ENCODE measurements at regions not wholly inside any gene's neighbourhood (a gene's known extent, or its start where the extent isn't known, plus 50 kb on each side); places are given as distances from the start of the nearest gene placed in this dataset.
A peak's percentile ranks its signal among the peaks of the same experiment; 100 is the strongest.

GRCh38 chr10:28977518-28977917 lies 300.2 kb downstream of the BAMBI start:
- TF ChIP-seq, protein P1, sequence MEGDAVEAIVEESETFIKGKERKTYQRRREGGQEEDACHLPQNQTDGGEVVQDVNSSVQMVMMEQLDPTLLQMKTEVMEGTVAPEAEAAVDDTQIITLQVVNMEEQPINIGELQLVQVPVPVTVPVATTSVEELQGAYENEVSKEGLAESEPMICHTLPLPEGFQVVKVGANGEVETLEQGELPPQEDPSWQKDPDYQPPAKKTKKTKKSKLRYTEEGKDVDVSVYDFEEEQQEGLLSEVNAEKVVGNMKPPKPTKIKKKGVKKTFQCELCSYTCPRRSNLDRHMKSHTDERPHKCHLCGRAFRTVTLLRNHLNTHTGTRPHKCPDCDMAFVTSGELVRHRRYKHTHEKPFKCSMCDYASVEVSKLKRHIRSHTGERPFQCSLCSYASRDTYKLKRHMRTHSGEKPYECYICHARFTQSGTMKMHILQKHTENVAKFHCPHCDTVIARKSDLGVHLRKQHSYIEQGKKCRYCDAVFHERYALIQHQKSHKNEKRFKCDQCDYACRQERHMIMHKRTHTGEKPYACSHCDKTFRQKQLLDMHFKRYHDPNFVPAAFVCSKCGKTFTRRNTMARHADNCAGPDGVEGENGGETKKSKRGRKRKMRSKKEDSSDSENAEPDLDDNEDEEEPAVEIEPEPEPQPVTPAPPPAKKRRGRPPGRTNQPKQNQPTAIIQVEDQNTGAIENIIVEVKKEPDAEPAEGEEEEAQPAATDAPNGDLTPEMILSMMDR (conservative IDR thresholded peaks at IDR 0.05; ENCODE audit: low read depth, low read length), result no peak
- no peak for DNase-seq (ENCODE audit: low read depth)
- no peak overlapping the region for H3K4me3 ChIP-seq (ENCODE audit: low read depth, low read length)

GRCh38 chr10:28980264-28980663 lies 302.9 kb downstream of the BAMBI start:
- no peak overlapping the region for H3K4me3 ChIP-seq (ENCODE audit: low read depth, low read length)
- no peak for DNase-seq (ENCODE audit: low read depth)
- TF ChIP-seq, protein P1 (conservative IDR thresholded peaks at IDR 0.05; ENCODE audit: low read depth, low read length), result no peak

- H3K4me3 ChIP-seq (ENCODE audit: low read depth, low read length), result no peak overlapping the region
- TF ChIP-seq, protein P1 (conservative IDR thresholded peaks at IDR 0.05; ENCODE audit: low read depth, low read length), result no peak
- no peak for DNase-seq (ENCODE audit: low read depth)
Measured at GRCh38 chr10:28981007-28981406, 303.7 kb downstream of the BAMBI start.

- no peak overlapping the region for H3K4me3 ChIP-seq (ENCODE audit: low read depth, low read length)
- TF ChIP-seq, protein P1 (conservative IDR thresholded peaks at IDR 0.05; ENCODE audit: low read depth, low read length), result no peak
- DNase-seq (ENCODE audit: low read depth), result no peak
Measured at GRCh38 chr10:28982974-28983373, 305.7 kb downstream of the BAMBI start.

- no peak for DNase-seq (ENCODE audit: low read depth)
- TF ChIP-seq, protein P1 (conservative IDR thresholded peaks at IDR 0.05; ENCODE audit: low read depth, low read length), result no peak
- no peak overlapping the region for H3K4me3 ChIP-seq (ENCODE audit: low read depth, low read length)
Measured at GRCh38 chr10:28983799-28984198, 305.1 kb upstream of the LYZL1 start.

DNA sequence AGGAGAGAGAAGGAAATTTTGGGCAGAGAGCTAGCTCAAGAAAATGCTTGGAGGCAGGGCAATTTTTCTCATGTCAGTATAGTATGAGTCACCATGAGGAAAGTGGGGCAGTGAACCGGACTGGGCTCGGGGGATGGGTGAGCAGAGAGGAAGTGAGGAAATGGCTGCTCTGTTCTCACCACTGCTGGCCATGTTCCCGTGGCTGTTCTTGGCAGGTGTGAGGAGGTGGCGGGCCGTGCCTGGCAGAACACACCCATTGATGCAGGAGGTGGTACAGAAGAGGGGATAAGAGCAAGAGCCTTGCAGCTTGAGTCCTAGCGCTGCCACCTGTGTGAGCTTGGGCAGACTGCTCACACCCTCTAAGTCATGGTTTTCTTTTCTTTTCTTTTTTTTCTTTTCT lies 304.4 kb upstream of the LYZL1 start:
- TF ChIP-seq, protein P1 (conservative IDR thresholded peaks at IDR 0.05; ENCODE audit: low read depth, low read length), result no peak
- H3K4me3 ChIP-seq (ENCODE audit: low read depth, low read length), result no peak overlapping the region
- peak; percentile 69 for DNase-seq (ENCODE audit: low read depth)

DNA sequence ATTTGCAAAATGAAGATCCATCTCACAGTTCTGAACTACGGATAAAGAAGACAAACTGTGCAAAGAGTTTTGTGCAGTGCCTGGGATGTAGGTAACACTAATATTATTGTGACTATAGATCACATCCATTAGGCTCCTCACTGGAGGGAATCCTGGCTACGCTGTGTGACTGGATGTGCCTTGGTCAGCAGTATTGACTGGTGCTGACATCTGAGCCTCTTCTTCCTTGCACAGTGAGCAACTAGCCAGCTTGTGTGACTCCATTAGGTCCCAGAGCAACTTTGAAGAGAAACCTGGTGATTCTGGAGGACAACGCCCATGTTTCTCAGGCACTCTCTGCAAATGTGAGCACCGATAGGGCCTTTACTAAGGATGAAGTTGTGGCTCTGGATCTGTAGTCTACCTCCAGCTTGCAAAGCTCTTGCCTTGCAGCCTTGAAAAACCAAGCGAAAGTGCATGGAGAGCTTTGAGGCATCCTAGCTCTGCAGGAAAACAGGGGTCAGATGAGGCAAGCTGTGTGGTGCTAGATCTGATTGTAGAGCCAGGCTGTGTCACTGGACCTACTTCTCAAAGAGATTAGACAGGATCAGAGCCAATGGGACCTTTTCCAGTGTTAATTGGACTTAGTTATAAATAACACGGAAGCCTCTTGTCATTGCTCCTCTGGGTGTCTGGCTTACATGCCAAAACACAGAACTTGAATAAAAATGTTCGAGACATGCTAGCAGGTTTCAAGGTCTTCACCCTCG lies 303.6 kb upstream of the LYZL1 start:
- DNase-seq (ENCODE audit: low read depth), result no peak
- TF ChIP-seq, protein P1 (conservative IDR thresholded peaks at IDR 0.05; ENCODE audit: low read depth, low read length), result no peak
- no peak overlapping the region for H3K4me3 ChIP-seq (ENCODE audit: low read depth, low read length)
